C4-2B (cell line): ENCODE measurements at regions not wholly inside any gene's neighbourhood (a gene's known extent, or its start where the extent isn't known, plus 50 kb on each side); places are given as distances from the start of the nearest gene placed in this dataset.
"Not testable (repeated sequence)": the region's sequence is repeated elsewhere in the genome, so short reads cannot be mapped to it uniquely, and the experiment has no call there.

ENCODE experiments used
- H3K27ac ChIP-seq: fragments of 450-650 bp; 2 replicates; pipeline ENCODE4 v1.5.1; 2017
- CTCF ChIP-seq: fragments of 450-650 bp; conservative IDR thresholded peaks from 2 replicates; pipeline ENCODE4 v1.5.1; 2017; ENCODE audit warnings: mild to moderate bottlenecking
- ZFX ChIP-seq: fragments of 450-650 bp; IDR thresholded peaks from 2 replicates; pipeline ENCODE4 v1.6.1; 2017

- TF ChIP-seq ZFX (no peak), CTCF (no peak)
- H3K27ac ChIP-seq: no peak overlapping the region
These were observed 59.7 kb upstream of the MBNL1 start for GRCh38 chr3:152209060-152209459.

GRCh38 chr3:152209776-152210175 lies 59.0 kb upstream of the MBNL1 start:
- H3K27ac ChIP-seq: no peak overlapping the region
- TF ChIP-seq ZFX: no peak
- no peak for TF ChIP-seq CTCF

- no peak overlapping the region for H3K27ac ChIP-seq
- no peak for TF ChIP-seq CTCF
- TF ChIP-seq ZFX: no peak
These were observed 58.0 kb upstream of the MBNL1 start for GRCh38 chr3:152210697-152211096.

- H3K27ac ChIP-seq: peak overlapping the region; percentile 29; the same call in 1 of the 2 replicates
- no peak for TF ChIP-seq CTCF
These were observed 57.1 kb upstream of the MBNL1 start for GRCh38 chr3:152211655-152212054.

- TF ChIP-seq CTCF (no peak), ZFX (no peak)
- no peak overlapping the region for H3K27ac ChIP-seq
These were observed 55.5 kb upstream of the MBNL1 start for GRCh38 chr3:152213203-152213602.

GRCh38 chr3:152213938-152214337 lies 54.8 kb upstream of the MBNL1 start:
- TF ChIP-seq ZFX (no peak), CTCF (no peak)
- no peak overlapping the region for H3K27ac ChIP-seq

GRCh38 chr3:152216960-152217865 lies 51.5 kb upstream of the MBNL1 start:
- H3K27ac ChIP-seq: not testable (repeated sequence)

GRCh38 chr3:152218602-152219001 lies 50.1 kb upstream of the MBNL1 start:
- TF ChIP-seq ZFX: no peak
- TF ChIP-seq CTCF: no peak
- no peak overlapping the region for H3K27ac ChIP-seq
